ENCODE measurements at regions not wholly inside any gene's neighbourhood (a gene's known extent, or its start where the extent isn't known, plus 50 kb on each side); places are given as distances from the start of the nearest gene placed in this dataset.
A peak's percentile ranks its signal among the peaks of the same experiment; 100 is the strongest.

DNA sequence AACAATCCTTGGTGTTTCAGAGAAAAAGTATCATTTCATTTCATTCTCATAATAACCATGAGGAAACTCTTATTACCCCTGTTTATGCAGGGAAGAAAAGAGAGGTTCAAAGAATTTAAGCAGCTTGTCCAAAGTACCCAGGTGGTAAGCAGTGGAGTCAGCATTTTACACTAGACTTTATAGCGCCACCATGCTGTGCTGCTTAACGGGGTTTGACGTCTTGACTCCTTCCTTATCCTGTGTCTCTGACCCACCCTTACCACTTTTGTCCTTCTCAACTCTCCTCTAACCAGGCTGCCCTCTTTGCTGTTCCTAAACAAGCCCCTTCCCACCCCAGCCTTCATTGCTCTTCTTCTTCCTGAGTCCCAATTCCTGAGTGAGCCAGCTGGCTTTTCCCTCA, 117.0 kb upstream of the AHR start:
- 78 to 83% methylated on average over 3 of the region's 3 CpGs for WGBS, 2 donors
- no peak overlapping the region for H3K27ac ChIP-seq
- TF ChIP-seq EP300 (IDR thresholded peaks at IDR 0.05) (no peak), CTCF (IDR thresholded peaks at IDR 0.05) (no peak), POLR2A (IDR thresholded peaks at IDR 0.05) (no peak)

DNA sequence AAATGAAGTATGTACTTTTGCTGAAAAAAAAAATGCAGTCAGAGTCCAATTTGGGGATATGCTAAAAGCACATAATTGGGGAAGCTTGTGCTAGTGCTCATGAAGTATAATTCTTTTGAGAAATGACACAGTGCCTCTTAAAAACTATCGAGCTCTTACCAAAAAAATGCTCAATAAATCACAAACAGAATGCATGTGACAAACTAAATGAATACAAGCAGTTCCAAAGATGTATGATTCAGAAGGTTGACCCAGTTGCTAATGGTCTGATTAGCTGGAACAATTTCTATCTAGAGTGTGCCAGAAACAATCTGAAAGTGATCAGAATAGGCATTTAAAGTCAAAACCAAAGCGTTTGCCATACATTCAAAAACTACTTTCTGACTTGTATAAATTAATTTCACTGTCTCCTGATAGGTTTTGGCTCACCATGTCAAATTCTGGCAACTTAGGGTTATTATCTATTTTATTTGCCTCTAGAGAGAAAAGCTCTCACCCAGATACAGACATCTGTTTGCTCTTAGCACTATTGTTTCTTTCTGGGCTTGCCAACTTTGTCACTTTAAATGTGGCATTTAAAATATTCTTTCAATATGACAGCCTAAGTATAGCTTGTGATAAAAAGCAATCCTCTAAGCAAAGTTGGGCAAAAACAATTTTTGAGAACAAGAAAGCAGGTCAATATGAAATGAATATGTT, 114.7 kb upstream of the AHR start:
- Histone ChIP-seq H3K27me3 (no peaks in the 10 kb centered on the region), H3K4me3 (peak overlapping the region in 1 of 4 donors; percentile 12), H3K36me3 (no peaks in the 10 kb centered on the region), H3K4me1 (no peaks in the 10 kb centered on the region), H3K27ac (peak overlapping the region in 2 of 4 donors; percentile 14 to 67), H3K9me3 (no peaks in the 10 kb centered on the region)
- no peak for TF ChIP-seq POLR2A (IDR thresholded peaks at IDR 0.05)
- TF ChIP-seq EP300 (IDR thresholded peaks at IDR 0.05): no peak
- no peak for TF ChIP-seq CTCF (IDR thresholded peaks at IDR 0.05)
- WGBS, 2 donors: 34 to 36% methylated on average over 2 of the region's 2 CpGs
- no peak for DNase-seq (ENCODE audit: low spot score in 2 of 2)

More for the DNA sequence above, 117.0 kb upstream of the AHR start:
- H3K36me3 ChIP-seq: no peaks in the 10 kb centered on the region
- H3K9me3 ChIP-seq: no peaks in the 10 kb centered on the region
- H3K4me3 ChIP-seq: no peak overlapping the region
- no peak for DNase-seq (ENCODE audit: low spot score in 2 of 2)
- H3K4me1 ChIP-seq: no peaks in the 10 kb centered on the region
- no peaks in the 10 kb centered on the region for H3K27me3 ChIP-seq

- TF ChIP-seq EP300 (IDR thresholded peaks at IDR 0.05) (no peak), CTCF (IDR thresholded peaks at IDR 0.05) (no peak), POLR2A (IDR thresholded peaks at IDR 0.05) (no peak)
- Histone ChIP-seq H3K9me3 (no peaks in the 10 kb centered on the region), H3K27ac (peak overlapping the region in 1 of 4 donors; percentile 28), H3K27me3 (no peaks in the 10 kb centered on the region), H3K4me3 (no peak overlapping the region), H3K36me3 (no peaks in the 10 kb centered on the region), H3K4me1 (no peaks in the 10 kb centered on the region)
- 71 to 73% methylated on average over 4 of the region's 4 CpGs for WGBS, 2 donors
- no peak for DNase-seq (ENCODE audit: low spot score in 2 of 2)
Measured at GRCh38 chr7:17184805-17185689, 113.4 kb upstream of the AHR start.

- Histone ChIP-seq H3K4me3 (no peak overlapping the region), H3K27me3 (no peaks in the 10 kb centered on the region), H3K27ac (peak overlapping the region in 1 of 4 donors; percentile 28), H3K36me3 (no peaks in the 10 kb centered on the region), H3K4me1 (no peaks in the 10 kb centered on the region), H3K9me3 (no peaks in the 10 kb centered on the region)
- TF ChIP-seq EP300 (IDR thresholded peaks at IDR 0.05): no peak
- no peak for TF ChIP-seq POLR2A (IDR thresholded peaks at IDR 0.05)
- TF ChIP-seq CTCF (IDR thresholded peaks at IDR 0.05): no peak
- no peak for DNase-seq (ENCODE audit: low spot score in 2 of 2)
- 65 to 79% methylated on average over 4 of the region's 4 CpGs for WGBS, 2 donors
Measured at GRCh38 chr7:17185690-17186070, 112.8 kb upstream of the AHR start.

All from tibial nerve (tissue), 4 donors.